ENCODE measurements at regions not wholly inside any gene's neighbourhood (a gene's known extent, or its start where the extent isn't known, plus 50 kb on each side); places are given as distances from the start of the nearest gene placed in this dataset.

GRCh38 chr22:34943830-34944229 is 122.1 kb upstream of the ISX start:
- no peak for DNase-seq

- no peak for DNase-seq
Measured at GRCh38 chr22:34946339-34946985, 119.5 kb upstream of the ISX start.

- no peak for DNase-seq
Measured at GRCh38 chr22:34950489-34950888, 115.5 kb upstream of the ISX start.

GRCh38 chr22:34951212-34951611 is 114.7 kb upstream of the ISX start:
- no peak for DNase-seq

GRCh38 chr22:34960005-34960404 is 106.0 kb upstream of the ISX start:
- no peak for DNase-seq

- DNase-seq, result no peak
Measured at GRCh38 chr22:34966980-34967565, 98.9 kb upstream of the ISX start.

GRCh38 chr22:34969001-34969790 is 96.8 kb upstream of the ISX start:
- no peak for DNase-seq

GRCh38 chr22:34971456-34971855 is 94.5 kb upstream of the ISX start:
- no peak for DNase-seq

- DNase-seq, result no peak
Measured at GRCh38 chr22:34972191-34972897, 93.6 kb upstream of the ISX start.

- DNase-seq, result no peak
Measured at GRCh38 chr22:34973016-34973415, 92.9 kb upstream of the ISX start.

- no peak for DNase-seq
Measured at GRCh38 chr22:34973926-34974325, 92.0 kb upstream of the ISX start.

GRCh38 chr22:34975721-34976120 is 90.2 kb upstream of the ISX start:
- DNase-seq, result no peak

- no peak for DNase-seq
Measured at GRCh38 chr22:34976474-34976873, 89.5 kb upstream of the ISX start.

GRCh38 chr22:34976886-34977285 is 89.1 kb upstream of the ISX start:
- DNase-seq, result no peak

GRCh38 chr22:34986523-34986922 is 79.4 kb upstream of the ISX start:
- DNase-seq, result no peak

GRCh38 chr22:34992672-34993071 is 73.3 kb upstream of the ISX start:
- no peak for DNase-seq

GRCh38 chr22:34993548-34993947 is 72.4 kb upstream of the ISX start:
- no peak for DNase-seq

- no peak for DNase-seq
Measured at GRCh38 chr22:34997633-34998299, 68.2 kb upstream of the ISX start.

GRCh38 chr22:34998921-34999320 is 67.0 kb upstream of the ISX start:
- DNase-seq, result no peak

GRCh38 chr22:35008213-35008612 is 57.7 kb upstream of the ISX start:
- DNase-seq, result no peak

GRCh38 chr22:35010543-35010942 is 55.4 kb upstream of the ISX start:
- DNase-seq, result no peak

- DNase-seq, result no peak
Measured at GRCh38 chr22:35014812-35015211, 51.1 kb upstream of the ISX start.

Data from activated CD4-positive, CD25-positive, alpha-beta regulatory T cell (primary cell).